PC-3 (cell line): ENCODE measurements at regions not wholly inside any gene's neighbourhood (a gene's known extent, or its start where the extent isn't known, plus 50 kb on each side); places are given as distances from the start of the nearest gene placed in this dataset.

Source experiments
- CTCF ChIP-seq: fragments of 300-600 bp; sonication (generic); conservative IDR thresholded peaks from 2 replicates; pipeline ENCODE4 v1.5.1; 2017; ENCODE audit warnings: antibody characterized with exemption, low read depth, mild to moderate bottlenecking, low read length
- EZH2 ChIP-seq: fragments of 300-600 bp; sonication (generic); IDR thresholded peaks from one replicate; pipeline ENCODE4 v1.6.1; 2017; ENCODE audit warnings: antibody characterized with exemption, mild to moderate bottlenecking, low read length; ENCODE audit not compliant: unreplicated experiment
- EZH2phosphoT487 ChIP-seq: fragments of 300-600 bp; sonication (generic); IDR thresholded peaks from 2 replicates; pipeline ENCODE4 v1.6.1; 2018; ENCODE audit warnings: mild to moderate bottlenecking, antibody characterized with exemption, low read length, borderline replicate concordance

- TF ChIP-seq CTCF = no peak
- TF ChIP-seq EZH2phosphoT487 = no peak
- TF ChIP-seq EZH2 = no peak
Measured at GRCh38 chr9:26605367-26605766, 287.2 kb downstream of the CAAP1 start.
